SJCRH30 (cell line): ENCODE measurements at regions not wholly inside any gene's neighbourhood (a gene's known extent, or its start where the extent isn't known, plus 50 kb on each side); places are given as distances from the start of the nearest gene placed in this dataset.

Experiments used
- DNase-seq, 2 experiments: peaks; one replicate each; pipeline ENCODE4 v3.0.0-alpha.2; 2015 to 2020
- H3K27ac ChIP-seq: fragments of 250-450 bp; sonication (Bioruptor Pico); 2 replicates; pipeline ENCODE4 v1.5.1; 2020; ENCODE audit warnings: mild to moderate bottlenecking, moderate library complexity
- H3K27me3 ChIP-seq: fragments of 250-450 bp; sonication (Bioruptor Pico); 2 replicates; pipeline ENCODE4 v1.5.1; 2020; ENCODE audit warnings: mild to moderate bottlenecking, moderate library complexity
- H3K36me3 ChIP-seq: fragments of 250-450 bp; sonication (Bioruptor Pico); 2 replicates; pipeline ENCODE4 v1.5.1; 2020; ENCODE audit warnings: mild to moderate bottlenecking, moderate library complexity
- H3K4me1 ChIP-seq: fragments of 250-450 bp; sonication (Bioruptor Pico); 2 replicates; pipeline ENCODE4 v1.5.1; 2020; ENCODE audit warnings: mild to moderate bottlenecking, moderate library complexity
- H3K4me3 ChIP-seq: fragments of 250-450 bp; sonication (Bioruptor Pico); 2 replicates; pipeline ENCODE4 v1.5.1; 2020; ENCODE audit warnings: mild to moderate bottlenecking, moderate library complexity
- H3K9me3 ChIP-seq: fragments of 250-450 bp; sonication (Bioruptor Pico); replicated peaks from 2 replicates; pipeline ENCODE4 v1.5.1; 2020; ENCODE audit warnings: mild to moderate bottlenecking, moderate library complexity

DNA sequence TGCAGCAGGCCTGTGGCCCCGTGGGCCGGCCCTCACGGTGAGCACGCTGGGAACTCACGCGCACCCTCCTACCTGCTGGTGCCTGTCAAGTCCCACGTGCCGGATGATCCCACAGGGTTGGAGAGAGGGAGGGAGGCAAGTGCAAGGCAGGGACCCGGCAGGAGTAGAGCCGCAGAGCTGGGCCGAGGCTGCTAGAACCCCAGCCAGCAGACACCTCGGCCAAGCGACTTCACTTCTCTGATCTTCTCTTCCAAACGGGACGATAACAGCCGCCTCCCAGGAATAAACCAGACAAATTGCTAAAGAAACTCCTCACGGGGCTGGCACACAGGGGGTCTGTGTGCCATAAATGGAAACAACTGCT lies 1232.8 kb downstream of the TBC1D22A start:
- H3K27ac ChIP-seq, result no peak overlapping the region

DNA sequence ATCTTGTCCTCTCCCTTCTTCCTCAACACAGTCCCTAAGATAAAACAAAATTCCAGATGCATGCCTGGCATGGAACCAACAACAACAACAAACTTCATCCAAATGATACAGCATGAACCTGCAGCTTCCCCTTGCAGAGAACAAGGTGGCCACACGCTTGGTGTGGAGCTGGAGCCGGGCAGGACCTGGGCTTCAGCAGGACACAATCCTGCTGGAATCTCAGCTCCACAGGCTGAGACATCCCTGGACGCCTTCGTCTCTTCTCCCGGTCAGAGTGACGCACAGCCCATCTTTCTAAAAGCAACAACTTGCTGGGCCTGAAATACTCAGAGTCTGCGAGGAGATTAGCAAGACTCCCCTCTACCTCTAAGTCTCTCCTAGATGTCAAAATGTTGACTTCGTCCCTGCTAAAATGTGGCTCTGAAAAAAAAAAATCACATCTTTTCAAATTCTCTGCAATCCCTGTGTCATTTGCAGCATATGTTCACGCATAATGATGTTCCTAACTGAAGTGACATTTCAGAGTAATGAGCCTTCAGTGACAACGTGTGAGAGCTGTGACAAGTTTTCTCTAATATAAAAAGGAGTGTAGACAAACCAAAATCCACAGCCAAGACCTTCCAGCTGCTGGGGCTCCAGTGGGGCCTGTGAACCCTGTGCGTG lies 1232.3 kb downstream of the TBC1D22A start:
- no peak for DNase-seq
- H3K27me3 ChIP-seq, result no peaks in the 10 kb centered on the region; the same call in 1 of the 2 replicates
- H3K4me3 ChIP-seq, result no peak overlapping the region
- H3K27ac ChIP-seq, result no peak overlapping the region
- H3K4me1 ChIP-seq, result no peaks in the 10 kb centered on the region
- no peaks in the 10 kb centered on the region for H3K36me3 ChIP-seq
- H3K9me3 ChIP-seq, result no peaks in the 10 kb centered on the region

More for the DNA sequence above, 1232.8 kb downstream of the TBC1D22A start:
- no peak for DNase-seq
- Histone ChIP-seq H3K4me1 (no peaks in the 10 kb centered on the region), H3K9me3 (no peaks in the 10 kb centered on the region), H3K27me3 (no peaks in the 10 kb centered on the region; the same call in 1 of the 2 replicates), H3K4me3 (no peak overlapping the region), H3K36me3 (no peaks in the 10 kb centered on the region)

DNA sequence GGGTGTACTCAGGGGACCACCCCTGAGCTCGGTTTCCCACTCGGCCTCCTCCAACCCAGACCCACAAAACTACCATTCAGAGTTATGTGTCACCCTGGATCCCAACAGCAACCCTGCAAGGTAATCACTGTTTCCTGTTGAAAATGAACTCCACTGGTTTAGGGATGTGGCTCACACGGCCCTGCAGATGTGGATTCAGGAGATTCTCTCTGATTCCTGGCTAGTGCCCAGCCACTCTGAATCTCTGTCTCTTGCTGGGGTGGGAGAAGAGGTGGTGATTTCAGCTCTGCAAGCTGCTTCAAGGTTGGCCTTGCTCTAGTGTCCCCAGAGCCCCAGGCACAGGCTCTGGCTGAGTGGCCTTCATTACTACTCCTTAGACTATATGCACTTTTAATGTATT lies 1231.6 kb downstream of the TBC1D22A start:
- no peaks in the 10 kb centered on the region for H3K36me3 ChIP-seq
- H3K4me3 ChIP-seq, result no peak overlapping the region
- H3K27ac ChIP-seq, result no peak overlapping the region
- no peaks in the 10 kb centered on the region for H3K9me3 ChIP-seq
- no peaks in the 10 kb centered on the region; the same call in 1 of the 2 replicates for H3K27me3 ChIP-seq
- DNase-seq, result no peak
- no peaks in the 10 kb centered on the region for H3K4me1 ChIP-seq

DNA sequence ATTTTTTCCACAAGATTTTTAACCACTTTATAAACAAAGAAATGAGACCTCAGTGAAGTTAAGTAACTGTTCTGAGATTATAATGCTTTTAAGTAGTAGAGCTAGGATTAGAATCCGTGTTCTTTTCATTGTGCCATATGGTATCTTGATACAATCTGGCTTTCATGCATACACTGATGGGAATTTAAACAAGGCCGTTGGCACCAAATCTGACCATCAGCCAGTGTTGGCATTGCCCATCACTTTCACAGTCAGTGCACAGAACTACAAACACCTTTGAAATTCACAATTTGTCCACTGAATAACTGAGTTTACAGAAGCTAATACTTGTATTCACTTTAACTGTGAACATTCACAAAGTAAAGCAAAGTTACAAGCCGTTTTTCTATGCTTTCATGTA lies 1228.0 kb downstream of the TBC1D22A start:
- no peak overlapping the region for H3K4me3 ChIP-seq

DNA sequence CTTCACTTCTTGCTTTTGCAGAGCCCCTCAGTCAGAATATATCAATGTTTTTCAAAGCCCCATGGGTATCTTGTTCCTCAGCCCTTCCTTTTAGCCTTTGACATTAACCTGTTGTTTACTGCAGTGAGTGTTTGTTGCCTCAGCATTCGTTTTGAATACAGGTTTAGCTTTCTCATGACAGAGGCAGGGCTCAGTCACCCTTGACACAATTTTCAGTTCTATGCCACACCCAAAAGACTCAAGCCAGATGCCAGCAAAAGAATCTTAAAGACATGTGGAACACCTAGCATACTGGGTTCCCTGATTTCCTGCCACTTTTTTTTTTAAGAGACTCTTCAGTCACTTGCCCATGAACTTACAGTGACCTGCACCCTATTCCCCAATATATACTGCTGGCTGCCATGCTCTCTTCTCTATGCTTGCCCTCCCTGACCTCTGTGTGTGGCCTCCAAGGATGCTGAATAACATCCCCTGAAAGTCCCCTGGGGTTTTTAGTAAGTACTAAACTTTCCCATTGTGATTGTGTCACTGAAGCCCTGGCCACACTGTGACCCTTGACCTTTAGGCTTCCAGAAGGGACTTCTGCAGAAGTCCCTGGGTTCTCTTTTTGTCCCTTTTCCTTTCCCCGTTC lies 1225.5 kb downstream of the TBC1D22A start:
- no peak overlapping the region for H3K27ac ChIP-seq
- no peak for DNase-seq
- H3K36me3 ChIP-seq, result no peaks in the 10 kb centered on the region
- no peaks in the 10 kb centered on the region for H3K9me3 ChIP-seq
- no peaks in the 10 kb centered on the region for H3K27me3 ChIP-seq
- no peak overlapping the region for H3K4me3 ChIP-seq
- H3K4me1 ChIP-seq, result no peaks in the 10 kb centered on the region

More for the DNA sequence above, 1228.0 kb downstream of the TBC1D22A start:
- Histone ChIP-seq H3K27ac (no peak overlapping the region), H3K36me3 (no peaks in the 10 kb centered on the region), H3K27me3 (no peaks in the 10 kb centered on the region; the same call in 1 of the 2 replicates), H3K9me3 (no peaks in the 10 kb centered on the region), H3K4me1 (no peaks in the 10 kb centered on the region)
- DNase-seq, result no peak

DNA sequence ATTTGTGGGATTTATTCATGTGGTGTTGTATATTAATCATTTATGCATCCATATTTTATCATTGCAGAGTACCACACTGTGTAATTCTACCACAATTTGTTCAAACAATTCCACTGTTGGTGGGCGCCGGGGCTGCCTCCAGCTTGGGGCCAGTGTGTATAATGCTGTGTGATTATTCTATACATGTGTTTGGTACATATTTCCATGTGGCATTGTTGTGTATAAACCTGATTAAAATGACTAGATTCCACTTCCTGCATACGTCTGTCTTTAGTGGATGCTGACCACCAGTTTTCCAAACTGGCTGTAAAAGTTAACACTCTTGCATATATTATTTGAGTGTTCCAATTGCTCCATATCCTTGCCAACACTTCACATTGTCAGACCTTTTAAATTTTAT lies 1213.8 kb downstream of the TBC1D22A start:
- no peak for DNase-seq
- no peak overlapping the region for H3K4me3 ChIP-seq

DNA sequence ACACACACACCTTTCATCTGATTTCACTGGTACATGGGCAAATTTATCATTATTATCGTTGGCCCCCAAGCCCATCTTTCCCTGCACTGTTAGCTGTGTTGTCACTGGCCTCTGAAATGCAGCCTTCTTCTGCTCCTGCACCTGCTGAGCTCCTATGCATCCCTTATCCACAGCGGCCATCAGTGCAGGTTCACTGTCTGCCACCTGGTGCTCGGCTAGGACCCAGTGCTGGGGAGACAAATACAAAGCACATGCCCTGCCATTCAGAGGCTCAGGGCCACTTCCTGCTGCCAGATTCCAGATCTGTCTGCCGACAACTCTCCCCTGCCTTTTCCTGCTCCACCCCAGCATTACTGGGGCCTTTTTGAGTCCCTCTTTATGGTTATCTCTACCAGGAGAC lies 1205.4 kb downstream of the TBC1D22A start:
- Histone ChIP-seq H3K4me1 (no peaks in the 10 kb centered on the region), H3K27me3 (0 out of 2 replicates have a peak, but pooled peaks cover 4% of the 10 kb centered on the region), H3K4me3 (no peak overlapping the region), H3K36me3 (no peaks in the 10 kb centered on the region), H3K9me3 (no peaks in the 10 kb centered on the region), H3K27ac (no peak overlapping the region)
- DNase-seq, result no peak

More for the DNA sequence above, 1213.8 kb downstream of the TBC1D22A start:
- no peaks in the 10 kb centered on the region for H3K4me1 ChIP-seq
- H3K27ac ChIP-seq, result no peak overlapping the region
- H3K36me3 ChIP-seq, result no peaks in the 10 kb centered on the region
- H3K27me3 ChIP-seq, result no peaks in the 10 kb centered on the region
- H3K9me3 ChIP-seq, result peaks cover 10% of the 10 kb centered on the region

DNA sequence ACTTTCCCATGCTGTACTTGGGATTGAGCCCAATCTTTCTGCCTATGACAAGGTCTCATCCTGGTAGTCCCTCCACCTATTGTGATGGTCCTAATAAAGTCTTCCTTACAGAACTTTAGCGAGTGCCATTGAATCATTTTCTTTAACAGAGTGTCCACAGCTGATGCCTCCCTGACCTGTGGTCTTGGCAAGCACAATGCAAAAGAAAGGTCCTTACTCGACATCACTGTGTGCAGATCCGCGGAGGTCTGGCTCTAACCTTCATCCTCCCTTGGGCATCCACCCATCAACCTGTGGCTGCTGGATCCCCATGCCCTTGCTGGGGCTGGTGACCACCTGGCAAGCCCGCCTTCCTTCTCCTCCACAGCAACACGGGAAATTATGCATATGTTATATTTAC lies 1203.9 kb downstream of the TBC1D22A start:
- H3K4me3 ChIP-seq, result no peak overlapping the region
- H3K27ac ChIP-seq, result no peak overlapping the region
- 0 out of 2 replicates have a peak, but pooled peaks cover 4% of the 10 kb centered on the region for H3K27me3 ChIP-seq
- no peaks in the 10 kb centered on the region for H3K4me1 ChIP-seq
- no peaks in the 10 kb centered on the region for H3K36me3 ChIP-seq
- no peaks in the 10 kb centered on the region for H3K9me3 ChIP-seq
- DNase-seq, result no peak

DNA sequence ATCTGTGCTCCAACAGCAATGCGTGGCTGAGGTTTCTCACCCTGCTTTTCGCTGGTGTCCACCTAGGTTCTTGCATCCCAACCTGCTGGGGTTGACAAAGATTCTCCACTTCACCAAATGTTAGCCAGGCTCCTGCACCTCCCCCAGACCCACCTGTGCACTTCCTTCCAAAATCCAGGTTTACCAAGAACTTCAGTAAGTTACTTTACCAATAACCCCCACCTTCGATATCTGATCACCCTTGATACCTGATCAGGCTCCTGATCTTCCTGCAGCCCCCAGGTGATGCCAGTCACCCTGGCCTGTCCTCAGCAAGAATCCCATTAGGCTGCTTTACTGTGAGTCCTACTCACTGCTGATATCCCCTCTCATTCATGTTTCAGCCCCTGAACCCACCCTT lies 1203.4 kb downstream of the TBC1D22A start:
- no peak for DNase-seq
- H3K9me3 ChIP-seq, result no peaks in the 10 kb centered on the region

DNA sequence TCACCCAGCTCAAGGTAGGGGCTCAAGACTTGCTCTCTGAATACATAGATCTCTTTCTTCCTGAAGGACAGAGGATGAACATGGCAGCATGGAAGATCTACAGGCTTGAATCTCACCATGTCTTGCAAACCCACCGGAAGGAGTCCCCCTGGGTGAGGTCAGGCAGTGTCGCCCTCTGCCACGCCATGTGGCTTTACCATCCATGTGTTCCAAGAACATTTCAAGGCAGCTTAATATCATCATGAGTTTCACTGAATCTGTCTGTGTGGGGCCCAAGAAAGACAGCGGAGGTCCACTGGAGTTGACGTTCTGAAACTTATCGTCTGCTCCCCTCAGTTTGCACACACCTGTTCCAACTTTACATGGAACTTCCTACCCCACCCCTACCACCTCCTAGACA lies 1202.6 kb downstream of the TBC1D22A start:
- Histone ChIP-seq H3K27me3 (no peaks in the 10 kb centered on the region), H3K9me3 (no peaks in the 10 kb centered on the region)
- DNase-seq, result no peak

More for the DNA sequence above, 1203.4 kb downstream of the TBC1D22A start:
- Histone ChIP-seq H3K4me3 (no peak overlapping the region), H3K27ac (no peak overlapping the region), H3K27me3 (0 out of 2 replicates have a peak, but pooled peaks cover 4% of the 10 kb centered on the region), H3K36me3 (no peaks in the 10 kb centered on the region), H3K4me1 (no peaks in the 10 kb centered on the region)

DNA sequence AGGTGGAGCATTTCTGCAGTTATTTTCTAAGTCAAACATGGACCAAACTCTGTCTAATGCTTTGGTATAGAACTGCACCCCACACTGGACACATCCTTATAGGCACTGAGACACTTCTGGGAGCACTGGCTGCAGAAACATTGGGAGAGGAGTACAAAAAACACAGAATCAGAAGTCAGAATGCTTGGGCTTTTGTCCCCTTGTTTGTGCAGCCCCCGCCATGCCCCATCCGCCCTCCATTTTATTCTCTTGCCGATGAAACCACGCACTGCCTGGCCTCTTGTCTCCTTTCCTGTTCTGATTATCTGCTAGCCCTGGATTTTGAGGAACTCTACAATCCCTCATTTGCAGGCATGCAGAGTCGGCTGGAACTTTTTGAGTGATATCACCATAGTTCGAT lies 1201.2 kb downstream of the TBC1D22A start:
- Histone ChIP-seq H3K4me1 (no peaks in the 10 kb centered on the region), H3K27ac (no peak overlapping the region), H3K27me3 (no peaks in the 10 kb centered on the region), H3K36me3 (no peaks in the 10 kb centered on the region), H3K4me3 (no peak overlapping the region), H3K9me3 (peaks cover 3% of the 10 kb centered on the region; the same call in 1 of the 2 replicates)
- DNase-seq, result no peak

More for the DNA sequence above, 1202.6 kb downstream of the TBC1D22A start:
- H3K4me3 ChIP-seq, result no peak overlapping the region
- no peak overlapping the region for H3K27ac ChIP-seq
- no peaks in the 10 kb centered on the region for H3K4me1 ChIP-seq
- H3K36me3 ChIP-seq, result no peaks in the 10 kb centered on the region

DNA sequence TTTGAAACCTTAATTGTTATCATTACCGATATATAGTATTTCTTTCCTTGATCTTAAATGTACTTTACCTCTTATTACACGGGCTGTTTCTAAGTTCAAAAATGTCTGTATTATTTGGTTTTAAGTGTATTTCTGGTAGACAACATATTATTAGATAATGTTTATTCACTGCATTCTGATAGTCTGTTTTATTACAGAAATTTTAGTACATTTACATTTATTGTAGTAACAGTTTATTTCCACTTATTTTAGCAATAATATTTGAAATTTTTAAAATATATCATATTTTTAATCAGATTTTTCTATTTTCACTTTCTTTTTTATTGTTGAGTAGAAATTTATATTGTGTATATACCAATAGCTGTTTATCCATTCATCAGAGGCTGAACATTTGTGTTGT lies 1195.2 kb downstream of the TBC1D22A start:
- Histone ChIP-seq H3K27ac (no peak overlapping the region), H3K9me3 (peaks cover 29% of the 10 kb centered on the region), H3K36me3 (0 out of 2 replicates have a peak, but pooled peaks cover 6% of the 10 kb centered on the region), H3K4me1 (no peaks in the 10 kb centered on the region), H3K27me3 (no peaks in the 10 kb centered on the region), H3K4me3 (no peak overlapping the region)
- no peak for DNase-seq

DNA sequence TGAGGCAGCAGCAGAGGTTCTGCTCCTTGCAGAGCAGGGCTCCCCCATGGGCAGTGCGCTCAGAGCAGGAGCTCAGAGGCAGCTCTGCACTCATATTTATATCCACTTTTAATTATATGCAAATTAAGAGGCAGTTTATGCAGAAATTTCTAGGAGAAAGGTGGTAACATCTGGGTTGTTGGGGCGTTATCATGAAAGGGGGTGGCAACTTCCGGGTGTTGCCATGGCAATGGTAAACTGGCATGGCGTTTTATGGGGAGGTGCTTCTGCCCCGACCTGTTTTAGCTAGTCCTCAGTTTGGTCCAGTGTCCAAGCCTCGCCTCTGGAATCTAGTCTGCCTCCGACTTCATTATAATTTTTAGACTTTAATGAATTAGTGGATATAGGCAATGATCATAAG lies 1191.7 kb downstream of the TBC1D22A start:
- Histone ChIP-seq H3K27me3 (no peaks in the 10 kb centered on the region), H3K36me3 (0 out of 2 replicates have a peak, but pooled peaks cover 6% of the 10 kb centered on the region), H3K9me3 (peaks cover 29% of the 10 kb centered on the region), H3K4me3 (no peak overlapping the region), H3K27ac (no peak overlapping the region), H3K4me1 (no peaks in the 10 kb centered on the region)
- no peak for DNase-seq

DNA sequence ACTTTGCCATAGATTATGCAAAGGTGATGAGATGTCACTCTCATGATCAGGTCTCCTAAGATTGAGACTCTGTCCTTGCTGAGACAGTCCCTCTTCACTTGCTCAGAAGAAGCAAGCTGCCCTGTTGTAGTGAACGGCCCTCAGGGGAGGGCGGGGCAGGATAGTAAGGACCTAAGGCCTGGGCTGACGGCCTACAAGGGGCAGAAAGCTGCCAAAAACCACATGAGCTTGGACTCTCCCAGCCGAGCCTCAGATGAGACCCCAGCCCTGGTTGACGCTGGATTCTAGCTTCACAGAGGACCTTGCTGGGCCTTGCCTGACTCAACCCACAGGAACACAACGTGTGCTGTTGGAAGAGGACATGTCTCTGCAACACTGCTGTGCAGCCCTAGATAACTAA lies 1182.5 kb downstream of the TBC1D22A start:
- no peak overlapping the region for H3K4me3 ChIP-seq
- no peaks in the 10 kb centered on the region for H3K4me1 ChIP-seq
- H3K27me3 ChIP-seq, result no peaks in the 10 kb centered on the region
- H3K9me3 ChIP-seq, result no peaks in the 10 kb centered on the region
- no peak overlapping the region for H3K27ac ChIP-seq
- DNase-seq, result no peak
- H3K36me3 ChIP-seq, result no peaks in the 10 kb centered on the region

DNA sequence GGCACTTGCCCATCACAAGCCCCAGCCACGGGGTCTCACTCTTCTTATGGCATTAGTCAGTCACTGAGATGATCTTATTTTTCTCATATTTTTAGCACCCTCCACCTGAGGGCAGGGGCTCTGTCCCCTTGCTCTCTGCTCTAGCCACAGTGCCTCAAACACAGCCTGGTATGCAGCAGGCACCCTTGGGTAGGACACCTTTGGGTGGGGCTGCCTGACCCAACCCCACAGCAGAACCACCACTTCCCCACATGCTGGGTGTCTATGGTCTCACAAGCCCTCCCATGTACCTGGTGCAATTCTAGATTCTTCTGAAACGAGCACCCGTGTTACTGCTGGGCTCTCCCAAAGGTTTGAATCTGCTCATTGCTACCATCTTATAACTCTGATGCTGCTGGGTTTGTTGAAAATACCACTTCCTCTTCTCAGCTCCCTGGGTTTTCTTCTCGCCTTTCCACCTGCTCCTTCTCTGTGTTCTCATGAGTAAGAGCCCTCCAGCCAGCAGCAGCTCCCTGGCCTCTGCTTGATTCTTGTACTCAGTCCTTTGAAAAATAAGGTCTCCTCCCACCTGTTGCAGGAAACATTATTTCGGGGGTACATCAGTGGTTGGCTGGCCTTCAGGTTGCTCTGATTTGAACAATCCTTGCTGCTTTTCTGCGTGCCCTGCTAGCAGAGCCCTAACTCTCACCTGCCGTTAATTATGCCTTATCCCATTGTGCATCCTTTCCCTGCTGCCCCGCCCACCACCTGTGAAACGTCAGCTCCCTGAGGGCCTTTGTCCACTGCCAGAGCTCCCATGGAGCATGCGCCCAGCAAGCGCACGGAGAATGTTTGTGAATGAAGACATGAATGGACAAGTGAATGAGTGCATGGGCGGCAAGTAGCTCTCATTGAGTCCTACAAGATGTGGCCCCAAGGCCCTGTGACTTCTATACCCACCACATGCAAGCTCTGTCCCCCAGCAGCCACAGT lies 1181.6 kb downstream of the TBC1D22A start:
- Histone ChIP-seq H3K9me3 (no peaks in the 10 kb centered on the region), H3K4me1 (no peaks in the 10 kb centered on the region), H3K27me3 (no peaks in the 10 kb centered on the region), H3K36me3 (no peaks in the 10 kb centered on the region), H3K27ac (no peak overlapping the region), H3K4me3 (no peak overlapping the region)
- no peak for DNase-seq
